ENCODE measurements at regions not wholly inside any gene's neighbourhood (a gene's known extent, or its start where the extent isn't known, plus 50 kb on each side); places are given as distances from the start of the nearest gene placed in this dataset.
A peak's percentile ranks its signal among the peaks of the same experiment; 100 is the strongest.

DNA sequence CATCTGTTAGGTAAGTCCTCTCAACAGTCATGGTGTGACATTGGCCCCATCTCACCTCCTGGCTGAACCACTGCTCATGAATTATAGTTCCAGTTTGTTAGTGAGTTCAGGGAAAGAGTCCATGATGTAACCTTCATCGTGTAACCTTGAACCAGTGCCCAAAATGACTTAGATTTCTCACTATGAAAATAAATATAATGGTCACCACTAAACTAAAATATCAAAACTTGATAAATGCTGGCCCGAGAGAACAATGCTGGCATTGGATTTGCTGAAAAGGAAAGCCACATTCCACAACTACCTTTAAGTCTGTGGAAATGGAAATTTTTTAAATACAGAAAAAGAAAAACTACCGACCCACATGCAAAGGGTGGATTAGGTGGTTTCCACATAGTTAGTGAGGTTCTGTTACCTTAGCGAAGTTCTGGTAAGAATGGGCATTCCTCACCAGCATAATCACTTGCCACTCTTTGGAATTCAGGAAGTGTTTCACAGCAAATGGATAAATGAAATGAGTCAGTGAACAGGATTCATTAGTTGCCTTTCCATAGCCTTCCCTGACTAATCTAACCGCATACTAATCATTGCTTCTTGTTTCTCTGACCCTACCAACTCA is 133.9 kb upstream of the CTAGE1 start:
- TF ChIP-seq, protein P1, sequence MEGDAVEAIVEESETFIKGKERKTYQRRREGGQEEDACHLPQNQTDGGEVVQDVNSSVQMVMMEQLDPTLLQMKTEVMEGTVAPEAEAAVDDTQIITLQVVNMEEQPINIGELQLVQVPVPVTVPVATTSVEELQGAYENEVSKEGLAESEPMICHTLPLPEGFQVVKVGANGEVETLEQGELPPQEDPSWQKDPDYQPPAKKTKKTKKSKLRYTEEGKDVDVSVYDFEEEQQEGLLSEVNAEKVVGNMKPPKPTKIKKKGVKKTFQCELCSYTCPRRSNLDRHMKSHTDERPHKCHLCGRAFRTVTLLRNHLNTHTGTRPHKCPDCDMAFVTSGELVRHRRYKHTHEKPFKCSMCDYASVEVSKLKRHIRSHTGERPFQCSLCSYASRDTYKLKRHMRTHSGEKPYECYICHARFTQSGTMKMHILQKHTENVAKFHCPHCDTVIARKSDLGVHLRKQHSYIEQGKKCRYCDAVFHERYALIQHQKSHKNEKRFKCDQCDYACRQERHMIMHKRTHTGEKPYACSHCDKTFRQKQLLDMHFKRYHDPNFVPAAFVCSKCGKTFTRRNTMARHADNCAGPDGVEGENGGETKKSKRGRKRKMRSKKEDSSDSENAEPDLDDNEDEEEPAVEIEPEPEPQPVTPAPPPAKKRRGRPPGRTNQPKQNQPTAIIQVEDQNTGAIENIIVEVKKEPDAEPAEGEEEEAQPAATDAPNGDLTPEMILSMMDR (IDR thresholded peaks at IDR 0.05; ENCODE audit: low read depth, low read length): no peak
- DNase-seq (ENCODE audit: low read depth in 2 of 2): peak; percentile 78 to 91
- no peak overlapping the region for H3K4me3 ChIP-seq (replicated peaks in 1 of 2; ENCODE audit: low read depth in 2 of 2, low read length in 2 of 2)

DNA sequence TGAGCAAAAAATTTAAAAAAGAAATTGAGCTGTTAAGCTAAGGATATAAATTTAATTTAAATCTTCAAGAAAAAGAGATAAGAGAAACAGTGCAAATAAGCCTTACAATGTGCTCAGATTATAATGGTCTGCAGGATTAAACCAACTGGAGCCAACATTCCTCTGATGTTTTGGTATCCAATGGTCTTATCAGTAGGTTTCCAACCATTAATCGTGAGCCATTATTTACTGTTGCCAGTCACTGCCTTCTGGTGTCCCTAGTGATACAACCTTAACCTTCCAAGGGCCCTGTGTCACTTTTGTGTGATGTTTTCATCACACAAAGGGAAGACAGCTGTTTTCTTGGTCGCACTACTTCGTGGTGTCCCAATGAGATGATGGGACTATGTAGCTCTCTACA is 134.5 kb upstream of the CTAGE1 start:
- TF ChIP-seq, protein P1 (IDR thresholded peaks at IDR 0.05; ENCODE audit: low read depth, low read length): no peak
- peak in 1 of 2 donors; percentile 28 for DNase-seq (ENCODE audit: low read depth in 2 of 2)
- H3K4me3 ChIP-seq (replicated peaks in 1 of 2; ENCODE audit: low read depth in 2 of 2, low read length in 2 of 2): no peak overlapping the region

DNA sequence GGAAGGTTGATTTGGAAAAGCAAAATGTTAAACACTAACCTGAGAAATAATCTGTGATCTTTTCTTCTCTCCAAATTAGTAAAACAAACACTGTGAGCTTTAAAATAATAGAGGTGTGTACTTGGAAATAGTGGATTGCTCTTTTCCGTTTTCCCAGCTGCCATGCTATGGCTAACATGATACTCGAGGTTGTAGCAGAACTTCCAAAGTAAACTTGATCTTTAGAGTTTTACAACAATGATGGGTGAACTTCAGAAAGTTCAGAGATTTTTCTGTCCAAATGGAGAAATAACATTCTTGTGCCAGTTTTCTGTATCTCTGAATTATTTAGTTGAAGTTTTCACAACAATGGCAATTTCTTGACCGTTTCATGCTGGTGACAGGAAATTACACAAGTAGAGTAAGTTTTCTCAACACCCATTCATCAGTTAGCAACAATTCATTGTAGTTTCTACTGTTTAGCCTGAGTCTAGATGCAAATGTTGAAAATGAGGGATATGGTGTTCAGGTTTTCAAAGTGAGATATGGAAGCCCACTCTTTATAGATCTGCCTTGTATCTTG is 135.3 kb upstream of the CTAGE1 start:
- H3K4me3 ChIP-seq (replicated peaks in 1 of 2; ENCODE audit: low read depth in 2 of 2, low read length in 2 of 2): no peak overlapping the region
- TF ChIP-seq, protein P1 (IDR thresholded peaks at IDR 0.05; ENCODE audit: low read depth, low read length): no peak
- peak in 1 of 2 donors; percentile 71 for DNase-seq (ENCODE audit: low read depth in 2 of 2)

DNA sequence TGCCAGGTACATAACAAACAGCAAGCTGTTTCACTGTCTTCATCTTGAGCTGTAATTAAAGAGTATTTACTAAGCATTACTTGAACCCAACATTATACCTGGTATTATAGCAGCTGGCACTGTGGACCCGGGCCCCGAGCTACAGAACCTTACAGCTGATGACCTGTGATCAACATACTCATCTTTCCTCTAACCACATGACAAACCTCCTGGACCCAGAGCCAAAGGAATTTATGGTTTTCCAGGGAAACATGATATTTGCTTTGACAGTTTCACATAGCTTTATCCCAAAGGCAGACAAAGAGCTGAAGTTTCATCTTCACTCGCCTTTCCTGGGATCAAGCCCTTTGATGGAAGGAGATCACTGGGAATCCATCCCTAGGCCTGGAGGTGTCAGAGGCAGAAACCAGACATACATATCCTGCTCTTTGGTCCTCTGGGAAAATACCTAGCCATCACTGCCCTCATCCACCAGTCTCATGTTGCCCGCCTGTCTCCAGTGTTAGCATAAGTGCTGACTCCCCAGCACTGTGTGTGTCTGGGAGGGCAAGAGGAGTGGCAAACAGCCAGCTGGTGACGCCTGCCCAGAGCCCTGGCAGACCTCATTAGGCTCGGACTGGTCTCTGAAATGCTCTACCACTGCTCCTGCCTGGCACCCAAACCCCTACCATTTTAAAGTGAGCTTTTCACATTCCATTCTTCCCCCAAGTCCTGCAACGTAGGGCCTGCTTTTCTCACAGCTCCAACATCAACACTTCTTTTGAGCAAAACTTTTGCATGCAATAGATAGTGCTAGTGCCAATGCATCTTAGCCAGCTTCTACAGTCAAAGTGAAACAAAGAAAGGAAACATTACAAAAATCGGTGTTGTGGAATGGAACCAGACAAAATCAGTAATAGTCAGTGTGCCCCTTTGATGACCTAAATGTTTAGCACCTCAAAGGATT is 138.8 kb upstream of the CTAGE1 start:
- H3K4me3 ChIP-seq (replicated peaks in 1 of 2; ENCODE audit: low read depth in 2 of 2, low read length in 2 of 2): no peak overlapping the region
- TF ChIP-seq, protein P1 (IDR thresholded peaks at IDR 0.05; ENCODE audit: low read depth, low read length): no peak
- DNase-seq (ENCODE audit: low read depth in 2 of 2): peak in 1 of 2 donors; percentile 53

DNA sequence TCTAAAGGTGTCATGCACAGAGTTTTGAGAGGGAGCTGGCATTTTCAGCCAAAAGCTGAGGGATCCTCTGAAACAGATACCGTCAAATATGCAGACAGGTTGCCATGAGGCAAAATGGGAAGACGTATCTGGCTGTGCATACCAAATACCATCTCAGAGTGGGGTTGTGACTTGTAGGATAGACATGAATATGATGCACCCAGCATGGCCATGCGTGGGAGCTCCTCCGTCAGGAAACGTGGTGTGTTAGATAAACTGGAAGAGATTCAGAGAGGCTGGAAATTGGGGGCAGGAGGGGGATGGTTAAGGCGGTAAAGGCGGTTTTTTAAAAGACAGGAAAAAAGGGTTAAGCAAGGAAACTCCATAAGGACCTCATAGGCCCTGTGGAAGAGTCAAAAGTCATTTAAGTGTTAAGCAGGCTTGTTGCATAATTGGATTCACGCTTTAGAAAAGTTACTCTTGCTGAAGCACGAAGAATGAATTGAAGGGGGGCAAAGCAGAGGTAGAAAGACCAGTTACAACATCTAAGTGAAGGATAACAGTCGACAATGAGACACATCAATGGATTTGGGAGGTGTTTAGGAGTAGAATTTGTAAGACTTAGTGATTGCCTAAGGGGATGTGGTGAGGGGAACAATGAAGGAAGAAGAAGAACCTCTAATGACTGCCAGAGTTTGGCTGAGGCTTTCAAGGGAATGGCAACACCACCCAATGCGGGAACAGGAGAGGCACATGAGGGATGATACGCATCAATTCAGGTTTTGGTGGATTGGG is 139.6 kb upstream of the CTAGE1 start:
- TF ChIP-seq, protein P1 (IDR thresholded peaks at IDR 0.05; ENCODE audit: low read depth, low read length): no peak
- no peak overlapping the region for H3K4me3 ChIP-seq (replicated peaks in 1 of 2; ENCODE audit: low read depth in 2 of 2, low read length in 2 of 2)
- DNase-seq (ENCODE audit: low read depth in 2 of 2): peak in 1 of 2 donors; percentile 57

DNA sequence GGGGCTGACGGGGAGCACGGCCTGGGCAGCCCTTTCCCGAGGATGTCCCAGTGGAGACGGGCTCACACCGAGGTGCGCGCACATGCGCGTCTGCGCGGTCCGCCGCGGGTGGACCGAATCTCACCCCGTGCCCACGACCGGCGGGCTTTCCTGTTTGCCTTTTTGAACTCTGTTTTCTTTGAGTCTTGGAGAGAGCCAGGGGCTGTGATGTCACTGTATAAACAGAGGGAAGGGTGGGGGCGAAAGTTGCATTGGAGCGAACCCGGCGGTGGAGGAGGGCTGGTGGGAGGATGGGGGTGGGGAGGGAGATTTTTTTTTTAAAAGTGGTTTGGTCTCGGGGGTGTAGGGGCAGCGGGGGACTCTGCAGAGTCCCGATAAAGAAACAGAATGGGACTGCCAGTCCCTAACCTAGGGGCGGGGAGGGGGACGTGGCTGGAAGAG is 141.2 kb upstream of the CTAGE1 start:
- DNase-seq (ENCODE audit: low read depth in 2 of 2): peak; percentile 75 to 80
- TF ChIP-seq, protein P1 (IDR thresholded peaks at IDR 0.05; ENCODE audit: low read depth, low read length): no peak
- H3K4me3 ChIP-seq (replicated peaks in 1 of 2; ENCODE audit: low read depth in 2 of 2, low read length in 2 of 2): peak overlapping the region; percentile 46 to 52

Data from cardiac fibroblast (primary cell).